ENCODE measurements at regions not wholly inside any gene's neighbourhood (a gene's known extent, or its start where the extent isn't known, plus 50 kb on each side); places are given as distances from the start of the nearest gene placed in this dataset.

DNA sequence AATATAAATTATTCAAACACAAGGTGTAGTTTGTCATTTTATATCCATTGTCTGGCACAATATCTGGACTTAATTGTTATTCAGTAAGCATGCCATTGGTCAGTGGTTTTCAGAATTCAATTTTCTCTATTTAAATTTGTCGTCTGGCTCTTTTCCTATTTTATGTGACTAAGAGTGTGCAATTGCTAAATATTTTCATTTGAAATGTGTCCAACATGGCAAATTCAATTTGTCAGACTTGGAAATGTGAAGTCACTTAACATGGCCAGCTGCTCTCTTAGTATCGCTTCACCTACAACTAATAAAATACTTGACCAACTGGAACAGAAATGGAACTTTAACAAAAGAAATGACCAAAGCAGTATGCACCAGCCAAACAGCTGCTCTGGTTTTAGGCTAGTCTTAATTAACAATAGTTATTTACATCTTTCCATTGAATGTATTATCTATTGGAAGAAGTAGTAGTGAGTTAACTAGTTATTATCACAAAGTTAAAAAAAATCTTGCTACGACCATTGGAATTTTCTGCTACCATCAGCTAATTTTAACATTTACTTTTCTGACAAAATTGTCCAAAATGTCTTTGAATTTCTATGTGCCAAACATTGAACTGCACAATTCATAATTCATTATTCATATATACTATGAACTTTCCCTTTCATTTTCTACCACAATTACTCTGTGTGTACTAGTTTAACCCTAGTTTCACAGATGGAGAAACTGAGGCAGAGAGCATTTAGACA is 720.7 kb upstream of the FAM174A start:
- H3K4me1 ChIP-seq: no peaks in the 10 kb centered on the region
- 82% methylated on average over 3 of the region's 3 CpGs for WGBS
- no peak overlapping the region for H3K27ac ChIP-seq
- H3K4me3 ChIP-seq: no peak overlapping the region
- TF ChIP-seq POLR2A (IDR thresholded peaks at IDR 0.05) (no peak), POLR2AphosphoS5 (IDR thresholded peaks at IDR 0.05) (no peak), EP300 (IDR thresholded peaks at IDR 0.05) (no peak)
- TF ChIP-seq, protein P1, sequence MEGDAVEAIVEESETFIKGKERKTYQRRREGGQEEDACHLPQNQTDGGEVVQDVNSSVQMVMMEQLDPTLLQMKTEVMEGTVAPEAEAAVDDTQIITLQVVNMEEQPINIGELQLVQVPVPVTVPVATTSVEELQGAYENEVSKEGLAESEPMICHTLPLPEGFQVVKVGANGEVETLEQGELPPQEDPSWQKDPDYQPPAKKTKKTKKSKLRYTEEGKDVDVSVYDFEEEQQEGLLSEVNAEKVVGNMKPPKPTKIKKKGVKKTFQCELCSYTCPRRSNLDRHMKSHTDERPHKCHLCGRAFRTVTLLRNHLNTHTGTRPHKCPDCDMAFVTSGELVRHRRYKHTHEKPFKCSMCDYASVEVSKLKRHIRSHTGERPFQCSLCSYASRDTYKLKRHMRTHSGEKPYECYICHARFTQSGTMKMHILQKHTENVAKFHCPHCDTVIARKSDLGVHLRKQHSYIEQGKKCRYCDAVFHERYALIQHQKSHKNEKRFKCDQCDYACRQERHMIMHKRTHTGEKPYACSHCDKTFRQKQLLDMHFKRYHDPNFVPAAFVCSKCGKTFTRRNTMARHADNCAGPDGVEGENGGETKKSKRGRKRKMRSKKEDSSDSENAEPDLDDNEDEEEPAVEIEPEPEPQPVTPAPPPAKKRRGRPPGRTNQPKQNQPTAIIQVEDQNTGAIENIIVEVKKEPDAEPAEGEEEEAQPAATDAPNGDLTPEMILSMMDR (IDR thresholded peaks at IDR 0.05): no peak
- no peaks in the 10 kb centered on the region for H3K36me3 ChIP-seq
- H3K9me3 ChIP-seq: no peaks in the 10 kb centered on the region
- no peak for DNase-seq (ENCODE audit: low spot score in 2 of 2)
- no peaks in the 10 kb centered on the region for H3K27me3 ChIP-seq

DNA sequence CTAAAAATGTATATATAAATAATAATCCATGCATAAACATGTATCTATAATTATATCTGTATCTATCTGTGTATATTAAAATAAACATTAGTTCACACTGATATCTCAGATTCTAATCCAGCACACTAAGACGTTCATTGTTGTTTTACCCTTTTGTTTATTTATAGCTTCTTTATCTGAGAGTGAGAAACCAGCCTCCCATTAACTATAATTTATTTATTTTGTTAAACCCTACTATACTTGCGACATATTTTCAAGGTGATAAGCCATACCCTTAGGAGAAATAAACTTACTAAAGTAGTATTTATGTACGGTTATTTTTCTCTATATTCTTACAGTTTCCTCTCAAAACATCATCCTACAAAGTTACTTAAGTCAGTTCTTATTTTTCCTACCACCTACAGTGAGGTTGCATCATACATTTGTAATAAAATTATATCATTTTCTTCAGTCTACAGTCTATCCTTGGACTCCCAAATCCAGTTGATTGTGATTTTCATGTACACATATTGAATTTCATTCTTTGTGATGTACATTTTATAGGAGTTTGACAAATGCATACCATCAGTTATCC is 726.4 kb upstream of the FAM174A start:
- no peak for DNase-seq (ENCODE audit: low spot score in 2 of 2)
- H3K27ac ChIP-seq: no peak overlapping the region
- TF ChIP-seq, protein P1 (IDR thresholded peaks at IDR 0.05): no peak
- no peak for TF ChIP-seq POLR2A (IDR thresholded peaks at IDR 0.05)
- no peak for TF ChIP-seq POLR2AphosphoS5 (IDR thresholded peaks at IDR 0.05)
- TF ChIP-seq EP300 (IDR thresholded peaks at IDR 0.05): no peak
- H3K36me3 ChIP-seq: no peaks in the 10 kb centered on the region
- no peaks in the 10 kb centered on the region for H3K27me3 ChIP-seq
- 70% methylated on average over 3 of the region's 3 CpGs for WGBS
- no peaks in the 10 kb centered on the region for H3K9me3 ChIP-seq
- H3K4me3 ChIP-seq: no peak overlapping the region
- H3K4me1 ChIP-seq: no peaks in the 10 kb centered on the region

DNA sequence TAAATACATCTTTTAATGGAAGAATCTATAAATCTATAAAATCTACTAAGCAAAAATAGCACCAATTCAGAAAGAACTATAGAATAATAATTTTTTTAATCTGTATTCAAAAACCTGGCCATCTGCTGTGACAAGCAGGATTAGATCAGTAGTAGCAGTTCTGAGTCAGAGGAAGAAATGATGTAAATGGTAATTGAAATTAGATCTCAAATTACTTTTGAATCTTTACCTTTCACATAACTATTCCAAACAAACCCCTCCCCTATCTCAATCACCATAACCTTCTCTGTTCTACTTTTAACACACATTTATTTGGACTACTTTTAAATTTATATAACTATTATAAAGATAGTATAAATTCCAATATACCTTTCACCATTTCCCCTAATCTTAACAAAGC is 727.8 kb upstream of the FAM174A start:
- Histone ChIP-seq H3K36me3 (no peaks in the 10 kb centered on the region), H3K27ac (no peak overlapping the region), H3K9me3 (no peaks in the 10 kb centered on the region), H3K4me1 (no peaks in the 10 kb centered on the region), H3K4me3 (no peak overlapping the region), H3K27me3 (no peaks in the 10 kb centered on the region)
- TF ChIP-seq POLR2A (IDR thresholded peaks at IDR 0.05) (no peak), POLR2AphosphoS5 (IDR thresholded peaks at IDR 0.05) (no peak), EP300 (IDR thresholded peaks at IDR 0.05) (no peak)
- TF ChIP-seq, protein P1 (IDR thresholded peaks at IDR 0.05): no peak
- no peak for DNase-seq (ENCODE audit: low spot score in 2 of 2)

DNA sequence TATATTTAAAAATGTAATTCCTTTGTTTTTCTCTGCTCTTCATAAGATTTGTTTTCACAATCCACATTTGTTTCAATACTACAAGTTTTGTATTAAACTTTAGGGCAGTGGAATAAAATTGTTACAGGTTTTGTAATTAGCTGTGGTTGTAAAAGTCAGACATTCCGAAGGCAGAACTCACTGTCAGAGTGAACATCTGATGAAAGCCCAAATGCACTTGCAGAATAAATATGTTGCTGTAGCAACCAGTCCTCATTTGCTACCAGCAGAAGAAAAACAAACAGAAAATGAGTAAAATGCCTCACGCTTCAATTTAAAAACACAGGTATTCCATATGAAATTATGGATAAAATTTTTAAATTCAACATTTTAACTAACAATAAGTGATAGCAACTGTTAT is 740.1 kb upstream of the FAM174A start:
- WGBS: 64% methylated on average over 2 of the region's 2 CpGs
- no peak overlapping the region for H3K27ac ChIP-seq
- no peaks in the 10 kb centered on the region for H3K27me3 ChIP-seq
- no peak overlapping the region for H3K4me3 ChIP-seq
- TF ChIP-seq, protein P1 (IDR thresholded peaks at IDR 0.05): no peak
- no peaks in the 10 kb centered on the region for H3K9me3 ChIP-seq
- no peak for DNase-seq (ENCODE audit: low spot score in 2 of 2)
- H3K4me1 ChIP-seq: no peaks in the 10 kb centered on the region
- no peaks in the 10 kb centered on the region for H3K36me3 ChIP-seq

DNA sequence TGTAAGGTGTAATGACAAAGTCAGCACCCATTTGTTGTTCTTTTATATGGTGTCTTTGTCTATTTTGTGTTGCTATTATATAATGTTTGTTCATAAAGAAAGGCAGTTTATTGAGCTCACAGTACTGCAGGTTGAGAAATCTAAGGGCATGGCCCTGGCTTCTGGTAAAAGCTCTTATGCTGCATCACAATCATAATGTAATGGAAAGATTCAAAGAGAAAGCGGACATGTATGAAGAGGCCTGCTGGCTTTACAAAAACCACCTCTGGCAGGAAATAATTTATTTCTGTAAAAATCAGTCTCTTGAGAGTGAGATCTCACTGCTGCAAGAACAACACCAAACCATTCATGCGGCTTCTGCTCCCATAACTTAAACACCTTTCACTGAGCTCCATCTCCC is 746.7 kb upstream of the FAM174A start:
- Histone ChIP-seq H3K27ac (no peak overlapping the region), H3K36me3 (no peaks in the 10 kb centered on the region), H3K9me3 (no peaks in the 10 kb centered on the region), H3K27me3 (no peaks in the 10 kb centered on the region), H3K4me3 (no peak overlapping the region), H3K4me1 (no peaks in the 10 kb centered on the region)
- no peak for DNase-seq (ENCODE audit: low spot score in 2 of 2)
- 100% methylated on average over 2 of the region's 2 CpGs for WGBS
- no peak for TF ChIP-seq EP300 (IDR thresholded peaks at IDR 0.05)
- TF ChIP-seq, protein P1 (IDR thresholded peaks at IDR 0.05): no peak
- no peak for TF ChIP-seq POLR2AphosphoS5 (IDR thresholded peaks at IDR 0.05)
- no peak for TF ChIP-seq POLR2A (IDR thresholded peaks at IDR 0.05)
